Activated CD4-positive, alpha-beta T cell treated with anti-CD3 and anti-CD28 coated beads, Interleukin-2, amount 10 ng/mL, durations not matched to agents 24 days and 14 days (primary cell): ENCODE measurements at regions not wholly inside any gene's neighbourhood (a gene's known extent, or its start where the extent isn't known, plus 50 kb on each side); places are given as distances from the start of the nearest gene placed in this dataset.

Source experiments
- DNase-seq: peaks from one replicate; pipeline ENCODE4 v3.0.0; 2022
- H3K27ac Mint-ChIP-seq: one replicate; pipeline ENCODE4 v1.8.0; 2022; ENCODE audit warnings: mild to moderate bottlenecking, mixed read lengths
- H3K27me3 Mint-ChIP-seq: one replicate; pipeline ENCODE4 v1.8.0; 2022; ENCODE audit warnings: mixed read lengths
- H3K36me3 Mint-ChIP-seq: one replicate; pipeline ENCODE4 v1.8.0; 2022; ENCODE audit warnings: low read depth, mild to moderate bottlenecking, mixed read lengths
- H3K4me1 Mint-ChIP-seq: one replicate; pipeline ENCODE4 v1.8.0; 2021; ENCODE audit warnings: mixed read lengths
- H3K4me3 Mint-ChIP-seq: one replicate; pipeline ENCODE4 v1.8.0; 2022; ENCODE audit warnings: mild to moderate bottlenecking, moderate library complexity, mixed read lengths
- H3K9me3 Mint-ChIP-seq: one replicate; pipeline ENCODE4 v1.8.0; 2021; ENCODE audit warnings: mixed read lengths
- intact Hi-C: fragments of 100-400 bp; cut with micrococcal nuclease; formaldehyde crosslinking; loops from one replicate; pipeline ENCODE4 v1.15.1; 2023

DNA sequence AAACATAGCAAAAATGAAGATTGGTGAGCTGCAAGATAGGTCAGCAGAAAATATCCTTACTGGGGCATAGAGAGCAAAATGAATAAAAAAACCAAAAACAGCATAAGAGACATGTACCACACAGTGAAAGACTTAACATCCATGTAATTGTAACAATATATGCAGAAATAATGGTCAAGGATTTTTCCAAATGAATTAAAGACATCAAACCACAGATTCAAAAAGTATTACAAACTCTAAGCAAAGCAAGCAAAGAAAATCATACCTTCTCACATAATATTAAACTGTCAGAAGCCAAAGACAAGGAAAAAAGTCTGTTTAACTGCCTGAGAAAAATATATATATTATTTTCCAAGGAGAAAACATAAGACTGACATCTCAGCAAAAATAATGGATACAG lies 111.3 kb downstream of the MIS18A start:
- H3K36me3 Mint-ChIP-seq: no peaks in the 10 kb centered on the region
- no peaks in the 10 kb centered on the region for H3K4me1 Mint-ChIP-seq
- DNase-seq: no peak
- H3K27me3 Mint-ChIP-seq: peaks cover 28% of the 10 kb centered on the region
- intact Hi-C loops: no loop called here
- H3K9me3 Mint-ChIP-seq: no peaks in the 10 kb centered on the region
- no peak overlapping the region for H3K4me3 Mint-ChIP-seq
- H3K27ac Mint-ChIP-seq: no peak overlapping the region

DNA sequence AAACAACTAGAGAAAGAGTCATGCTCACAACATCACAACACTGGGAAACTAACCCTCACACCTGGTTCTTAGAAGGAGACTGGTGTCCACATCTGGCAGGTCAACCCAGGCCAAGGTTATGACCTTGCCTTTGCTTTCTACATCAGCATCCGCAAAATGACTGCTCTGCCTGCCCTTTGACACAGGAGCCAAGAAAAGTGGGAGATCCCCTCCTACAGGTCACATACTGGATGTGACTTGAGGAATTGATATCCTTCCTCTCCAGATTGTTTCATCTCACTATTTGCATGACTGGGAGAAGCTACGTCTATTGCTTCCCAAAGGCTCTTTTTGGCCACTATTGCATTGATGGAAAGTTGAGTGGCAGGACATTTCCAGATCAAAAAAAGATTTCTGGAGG lies 115.5 kb downstream of the MIS18A start:
- intact Hi-C loops: no loop called here
- DNase-seq: no peak
- H3K4me3 Mint-ChIP-seq: no peak overlapping the region

DNA sequence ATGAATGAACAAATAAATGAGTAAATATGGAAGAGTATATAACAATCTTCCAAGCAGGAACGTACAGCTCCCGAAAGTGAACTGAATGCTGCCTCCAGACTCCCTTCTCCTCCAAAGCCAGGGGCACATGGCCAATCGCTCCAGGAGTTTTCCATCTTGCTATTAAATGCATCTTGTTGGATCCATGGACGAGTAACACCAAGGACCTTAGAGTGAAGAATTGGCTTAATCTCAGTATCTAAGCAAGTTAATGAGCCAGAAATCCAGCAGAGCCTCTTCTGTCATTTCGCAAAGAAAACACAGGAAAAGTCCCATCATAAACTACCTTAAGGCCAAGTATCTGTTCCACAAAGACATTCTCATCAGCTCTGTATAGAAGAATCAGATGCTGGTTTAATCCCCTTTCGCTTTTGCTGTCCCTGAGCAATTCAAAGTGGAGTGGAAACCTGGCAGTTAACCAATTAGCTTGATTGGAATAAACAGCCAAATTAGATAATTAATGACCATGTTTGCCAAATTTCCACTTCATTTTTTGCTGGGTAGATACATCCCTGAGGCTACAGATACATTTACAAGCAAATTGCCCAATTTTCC lies 116.0 kb downstream of the MIS18A start:
- H3K27me3 Mint-ChIP-seq: peaks cover 17% of the 10 kb centered on the region
- no peak overlapping the region for H3K27ac Mint-ChIP-seq
- H3K9me3 Mint-ChIP-seq: no peaks in the 10 kb centered on the region
- intact Hi-C loops: no loop called here
- H3K36me3 Mint-ChIP-seq: no peaks in the 10 kb centered on the region
- no peaks in the 10 kb centered on the region for H3K4me1 Mint-ChIP-seq
- DNase-seq: no peak
- H3K4me3 Mint-ChIP-seq: no peak overlapping the region

More for the DNA sequence above, 115.5 kb downstream of the MIS18A start:
- Mint-ChIP-seq H3K9me3 (no peaks in the 10 kb centered on the region), H3K27ac (no peak overlapping the region), H3K4me1 (no peaks in the 10 kb centered on the region), H3K36me3 (no peaks in the 10 kb centered on the region), H3K27me3 (peaks cover 21% of the 10 kb centered on the region)

DNA sequence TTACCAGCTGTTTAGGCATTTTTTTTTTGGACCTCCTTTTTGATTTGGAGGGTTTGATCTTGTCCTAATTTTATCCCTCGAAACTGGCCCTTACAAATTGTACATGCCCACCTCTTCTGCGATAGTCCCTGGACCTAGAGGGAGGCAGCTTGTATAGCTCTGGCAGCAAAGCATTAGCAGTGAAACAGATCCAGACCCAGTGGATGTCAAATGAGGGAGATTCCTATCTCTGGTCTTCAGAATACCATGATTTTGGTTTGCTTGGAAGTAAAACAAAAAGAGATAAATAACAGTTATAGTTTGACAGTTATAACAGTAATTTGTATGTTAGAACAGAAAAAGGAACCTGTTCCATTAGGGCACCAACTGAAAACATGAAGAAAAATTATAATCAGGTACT lies 123.6 kb downstream of the MIS18A start:
- H3K36me3 Mint-ChIP-seq: no peaks in the 10 kb centered on the region
- no peak overlapping the region for H3K27ac Mint-ChIP-seq
- H3K27me3 Mint-ChIP-seq: peaks cover 9% of the 10 kb centered on the region
- H3K4me1 Mint-ChIP-seq: no peaks in the 10 kb centered on the region
- intact Hi-C loops: no loop called here
- no peak overlapping the region for H3K4me3 Mint-ChIP-seq
- no peak for DNase-seq
- no peaks in the 10 kb centered on the region for H3K9me3 Mint-ChIP-seq

DNA sequence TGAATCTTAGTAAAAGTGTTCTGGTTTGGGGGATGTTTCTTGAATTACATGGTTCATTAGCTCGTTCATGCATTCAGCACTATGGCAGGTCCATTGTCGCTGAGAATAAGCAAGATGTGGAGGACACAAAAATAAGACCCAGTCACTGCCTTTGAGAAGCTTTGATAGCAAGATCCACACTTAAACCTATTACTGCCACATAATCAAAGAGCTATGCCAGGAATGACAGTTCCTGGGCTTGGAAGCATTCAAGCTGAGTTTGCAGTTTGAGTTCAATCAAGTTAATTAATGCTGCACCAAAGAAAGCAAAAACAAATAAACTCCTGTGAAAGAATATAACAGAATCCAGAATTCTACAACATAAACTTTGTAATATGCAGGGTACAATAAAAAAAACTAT lies 131.8 kb downstream of the MIS18A start:
- Mint-ChIP-seq H3K9me3 (no peaks in the 10 kb centered on the region), H3K4me3 (no peak overlapping the region), H3K27ac (no peak overlapping the region), H3K36me3 (no peaks in the 10 kb centered on the region), H3K4me1 (no peaks in the 10 kb centered on the region), H3K27me3 (no peaks in the 10 kb centered on the region)
- DNase-seq: no peak
- intact Hi-C loops: no loop called here

GRCh38 chr21:32144851-32145250 lies 134.0 kb downstream of the MIS18A start:
- H3K27me3 Mint-ChIP-seq: no peaks in the 10 kb centered on the region
- H3K4me1 Mint-ChIP-seq: no peaks in the 10 kb centered on the region
- no peaks in the 10 kb centered on the region for H3K36me3 Mint-ChIP-seq

DNA sequence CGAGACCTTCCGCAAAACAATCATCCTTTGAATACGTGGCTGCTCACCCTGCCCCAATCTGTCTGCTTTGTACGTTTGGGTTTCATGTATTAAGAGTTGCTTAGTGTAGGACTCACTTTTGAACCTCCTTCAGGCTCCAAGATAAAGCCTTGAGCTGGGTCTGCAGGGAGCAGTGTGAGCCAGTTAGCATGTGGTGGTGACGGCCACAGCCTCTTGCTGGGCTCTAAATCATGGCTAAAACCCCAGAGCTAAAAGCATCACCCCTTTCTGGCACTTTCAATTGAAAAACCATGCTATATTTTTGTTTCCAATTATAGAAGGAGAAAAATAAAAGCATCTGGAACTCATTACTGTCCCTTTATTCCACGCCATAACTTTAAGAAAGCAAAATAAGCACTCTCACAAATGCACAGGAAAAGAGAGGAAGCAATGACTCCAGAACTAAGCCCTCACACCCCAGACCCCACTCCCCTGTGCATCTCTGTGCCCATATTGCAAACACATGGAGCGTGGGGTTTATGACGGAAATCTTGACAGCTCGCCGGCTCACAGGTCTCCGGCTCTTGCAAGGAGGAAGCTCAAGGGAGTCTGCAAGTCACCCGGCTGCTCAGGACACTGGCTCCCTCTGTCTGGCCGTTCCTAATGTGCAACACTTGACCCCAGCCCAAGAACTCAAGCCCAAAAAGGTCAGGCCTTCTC lies 135.5 kb downstream of the MIS18A start:
- no peak overlapping the region for H3K27ac Mint-ChIP-seq
- H3K9me3 Mint-ChIP-seq: no peaks in the 10 kb centered on the region
- no peaks in the 10 kb centered on the region for H3K4me1 Mint-ChIP-seq
- intact Hi-C loops: no loop called here
- H3K36me3 Mint-ChIP-seq: no peaks in the 10 kb centered on the region
- H3K27me3 Mint-ChIP-seq: no peaks in the 10 kb centered on the region
- DNase-seq: no peak
- no peak overlapping the region for H3K4me3 Mint-ChIP-seq

More at GRCh38 chr21:32144851-32145250, 134.0 kb downstream of the MIS18A start:
- Mint-ChIP-seq H3K4me3 (no peak overlapping the region), H3K27ac (no peak overlapping the region), H3K9me3 (no peaks in the 10 kb centered on the region)
- intact Hi-C loops: no loop called here
- no peak for DNase-seq

DNA sequence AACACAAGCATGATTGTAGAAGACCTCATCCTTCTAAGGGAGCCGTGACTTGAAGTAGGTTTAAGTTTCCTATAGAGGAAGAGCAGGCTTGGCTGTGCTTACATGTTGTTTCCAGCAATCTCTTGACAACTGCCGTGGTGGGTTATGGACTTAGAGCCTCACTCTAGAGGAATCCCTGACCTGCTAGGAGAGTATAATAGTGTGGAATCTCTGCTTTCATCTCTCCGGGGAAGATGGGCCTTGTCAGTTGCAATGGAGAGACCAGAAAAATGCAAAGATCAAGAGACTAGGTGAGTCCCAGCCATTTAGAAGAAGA lies 137.6 kb downstream of the MIS18A start:
- no peaks in the 10 kb centered on the region for H3K27me3 Mint-ChIP-seq
- no peak for DNase-seq
- no peaks in the 10 kb centered on the region for H3K36me3 Mint-ChIP-seq
- H3K9me3 Mint-ChIP-seq: no peaks in the 10 kb centered on the region
- no peak overlapping the region for H3K4me3 Mint-ChIP-seq
- no peak overlapping the region for H3K27ac Mint-ChIP-seq
- intact Hi-C loops: no loop called here
- H3K4me1 Mint-ChIP-seq: no peaks in the 10 kb centered on the region

- Mint-ChIP-seq H3K4me3 (no peak overlapping the region), H3K4me1 (no peaks in the 10 kb centered on the region), H3K27ac (no peak overlapping the region), H3K36me3 (no peaks in the 10 kb centered on the region), H3K27me3 (no peaks in the 10 kb centered on the region), H3K9me3 (no peaks in the 10 kb centered on the region)
- intact Hi-C loops: no loop called here
- DNase-seq: no peak
Observed at GRCh38 chr21:32140604-32141317, 138.1 kb downstream of the MIS18A start.

DNA sequence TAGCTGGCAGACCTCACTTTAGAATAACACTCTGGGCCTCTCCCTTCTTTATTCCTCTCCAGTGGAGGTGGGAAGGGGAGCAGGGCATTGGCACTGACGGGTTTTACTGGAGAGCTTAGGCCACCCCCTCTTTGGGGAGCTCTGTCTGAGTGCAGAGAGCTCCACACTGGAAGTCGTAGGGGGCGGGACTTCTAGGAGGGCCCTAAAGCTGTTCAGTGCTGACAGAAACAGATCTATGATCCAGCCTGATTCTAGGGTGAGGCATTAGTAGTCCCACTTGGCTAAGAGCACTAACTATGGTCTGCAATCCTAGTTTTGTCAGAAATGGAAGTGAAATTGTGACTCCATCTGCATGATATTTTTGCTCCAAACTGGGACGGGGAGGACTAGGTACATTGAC lies 138.7 kb downstream of the MIS18A start:
- Mint-ChIP-seq H3K4me1 (no peaks in the 10 kb centered on the region), H3K27ac (no peak overlapping the region), H3K4me3 (no peak overlapping the region), H3K9me3 (no peaks in the 10 kb centered on the region), H3K36me3 (no peaks in the 10 kb centered on the region), H3K27me3 (no peaks in the 10 kb centered on the region)
- intact Hi-C loops: no loop called here
- DNase-seq: no peak

DNA sequence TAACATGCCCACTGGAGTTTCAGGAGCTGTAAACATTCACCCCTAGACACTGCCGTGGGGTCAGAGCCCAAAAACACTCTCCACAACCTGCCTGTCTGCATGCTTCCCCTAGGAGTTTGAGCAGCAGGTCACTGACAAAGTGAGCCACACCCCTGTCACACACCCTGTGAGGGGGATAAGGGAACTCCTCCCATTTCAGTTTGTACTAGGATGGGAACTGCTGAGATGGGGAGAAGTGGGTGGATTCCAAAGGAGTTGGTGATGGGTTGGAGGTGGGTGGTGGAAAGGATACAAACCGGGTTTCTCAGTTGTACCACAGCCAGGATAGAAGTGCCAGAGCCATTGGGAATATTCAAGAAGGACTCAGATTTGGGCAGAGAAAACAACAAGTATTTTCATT lies 140.2 kb downstream of the MIS18A start:
- no peak for DNase-seq
- Mint-ChIP-seq H3K9me3 (no peaks in the 10 kb centered on the region), H3K27me3 (no peaks in the 10 kb centered on the region), H3K4me1 (no peaks in the 10 kb centered on the region), H3K27ac (no peak overlapping the region), H3K4me3 (no peak overlapping the region), H3K36me3 (no peaks in the 10 kb centered on the region)
- intact Hi-C loops: no loop called here

DNA sequence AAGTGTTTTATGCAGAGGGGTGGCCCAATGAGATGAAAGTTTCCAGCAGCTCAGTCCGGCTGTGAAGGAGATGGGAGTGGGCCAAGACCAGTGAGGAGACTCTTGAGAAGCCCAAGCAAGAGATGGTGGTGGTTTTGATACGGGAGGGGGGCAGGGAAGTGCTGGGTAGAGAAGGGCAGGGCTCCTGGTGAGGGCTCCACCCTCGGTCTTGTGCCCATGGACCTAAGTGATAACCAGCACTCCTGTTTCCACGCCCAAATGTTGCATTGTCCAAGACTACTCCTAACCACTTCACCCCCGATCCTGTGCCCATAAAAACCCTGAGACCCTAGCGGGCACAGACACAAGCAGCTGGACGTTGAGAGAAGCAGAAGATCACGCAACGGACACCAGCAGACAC lies 140.9 kb downstream of the MIS18A start:
- Mint-ChIP-seq H3K36me3 (no peaks in the 10 kb centered on the region), H3K4me1 (no peaks in the 10 kb centered on the region), H3K27ac (no peak overlapping the region), H3K9me3 (no peaks in the 10 kb centered on the region), H3K4me3 (no peak overlapping the region), H3K27me3 (no peaks in the 10 kb centered on the region)
- no peak for DNase-seq
- intact Hi-C loops: no loop called here

DNA sequence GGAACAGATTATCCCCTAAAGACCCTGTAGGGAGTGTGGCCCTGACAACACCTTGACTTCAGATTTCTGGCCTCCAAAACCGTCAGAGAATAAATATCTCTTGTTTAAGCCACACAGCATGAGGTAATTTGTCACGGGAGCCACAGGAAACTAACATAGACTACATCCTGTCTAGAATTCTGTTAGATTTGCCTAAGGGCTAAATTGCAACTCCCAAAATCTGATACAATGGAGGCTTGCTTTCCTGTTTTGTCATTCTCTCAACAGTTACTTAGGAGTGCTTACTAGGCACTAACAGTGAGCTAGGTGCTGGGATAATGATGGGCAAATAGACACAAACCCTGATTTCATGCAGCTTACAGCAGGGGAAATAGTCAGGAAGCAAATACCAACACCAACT lies 141.6 kb downstream of the MIS18A start:
- H3K4me3 Mint-ChIP-seq: no peak overlapping the region
- no peaks in the 10 kb centered on the region for H3K4me1 Mint-ChIP-seq
- DNase-seq: no peak
- no peaks in the 10 kb centered on the region for H3K9me3 Mint-ChIP-seq
- intact Hi-C loops: no loop called here
- H3K27me3 Mint-ChIP-seq: no peaks in the 10 kb centered on the region
- H3K36me3 Mint-ChIP-seq: no peaks in the 10 kb centered on the region
- H3K27ac Mint-ChIP-seq: no peak overlapping the region

DNA sequence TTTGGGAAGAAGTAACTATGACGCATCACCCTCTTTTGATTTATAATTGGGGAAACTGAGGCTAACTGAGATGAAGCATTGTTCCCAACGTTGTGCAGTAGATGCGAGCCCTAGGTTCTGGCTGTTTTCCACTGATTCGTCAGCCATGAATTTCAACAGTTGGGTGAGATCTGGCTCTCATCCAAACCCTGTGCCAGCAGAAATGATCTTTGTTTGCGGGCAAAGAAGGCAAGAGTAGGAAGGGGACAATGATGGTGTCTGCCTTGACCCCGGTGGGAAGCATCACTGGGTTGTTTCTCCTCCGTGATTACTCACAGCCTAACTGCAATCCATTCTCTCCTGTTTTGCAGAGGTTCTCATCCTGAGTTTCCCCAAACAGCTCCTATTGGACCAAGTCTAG lies 142.3 kb downstream of the MIS18A start:
- H3K27me3 Mint-ChIP-seq: no peaks in the 10 kb centered on the region
- no peak overlapping the region for H3K27ac Mint-ChIP-seq
- H3K4me1 Mint-ChIP-seq: no peaks in the 10 kb centered on the region
- DNase-seq: no peak
- no peak overlapping the region for H3K4me3 Mint-ChIP-seq
- intact Hi-C loops: no loop called here
- no peaks in the 10 kb centered on the region for H3K36me3 Mint-ChIP-seq
- peaks cover 4% of the 10 kb centered on the region for H3K9me3 Mint-ChIP-seq
